B cell (primary cell): ENCODE measurements at regions not wholly inside any gene's neighbourhood (a gene's known extent, or its start where the extent isn't known, plus 50 kb on each side); places are given as distances from the start of the nearest gene placed in this dataset.

Source experiments
- EZH2 ChIP-seq: IDR thresholded peaks from 2 replicates; pipeline ENCODE4 v1.6.1; 2012; ENCODE audit warnings: borderline replicate concordance, low read depth, mild to moderate bottlenecking, moderate library complexity, low read length; ENCODE audit not compliant: insufficient read depth, poor library complexity, severe bottlenecking
- TF ChIP-seq, protein P1 (sequence below): fragments of 200-600 bp; IDR thresholded peaks from one replicate; pipeline ENCODE4 v1.8.0; 2022; ENCODE audit warnings: antibody characterized with exemption, mild to moderate bottlenecking

- TF ChIP-seq, protein P1, sequence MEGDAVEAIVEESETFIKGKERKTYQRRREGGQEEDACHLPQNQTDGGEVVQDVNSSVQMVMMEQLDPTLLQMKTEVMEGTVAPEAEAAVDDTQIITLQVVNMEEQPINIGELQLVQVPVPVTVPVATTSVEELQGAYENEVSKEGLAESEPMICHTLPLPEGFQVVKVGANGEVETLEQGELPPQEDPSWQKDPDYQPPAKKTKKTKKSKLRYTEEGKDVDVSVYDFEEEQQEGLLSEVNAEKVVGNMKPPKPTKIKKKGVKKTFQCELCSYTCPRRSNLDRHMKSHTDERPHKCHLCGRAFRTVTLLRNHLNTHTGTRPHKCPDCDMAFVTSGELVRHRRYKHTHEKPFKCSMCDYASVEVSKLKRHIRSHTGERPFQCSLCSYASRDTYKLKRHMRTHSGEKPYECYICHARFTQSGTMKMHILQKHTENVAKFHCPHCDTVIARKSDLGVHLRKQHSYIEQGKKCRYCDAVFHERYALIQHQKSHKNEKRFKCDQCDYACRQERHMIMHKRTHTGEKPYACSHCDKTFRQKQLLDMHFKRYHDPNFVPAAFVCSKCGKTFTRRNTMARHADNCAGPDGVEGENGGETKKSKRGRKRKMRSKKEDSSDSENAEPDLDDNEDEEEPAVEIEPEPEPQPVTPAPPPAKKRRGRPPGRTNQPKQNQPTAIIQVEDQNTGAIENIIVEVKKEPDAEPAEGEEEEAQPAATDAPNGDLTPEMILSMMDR, result no peak
- no peak for TF ChIP-seq EZH2
These were observed 634.5 kb downstream of the QKI start for GRCh38 chr6:164048840-164049516.
